ENCODE measurements at regions not wholly inside any gene's neighbourhood (a gene's known extent, or its start where the extent isn't known, plus 50 kb on each side); places are given as distances from the start of the nearest gene placed in this dataset.
"Not testable (repeated sequence)": the region's sequence is repeated elsewhere in the genome, so short reads cannot be mapped to it uniquely, and the experiment has no call there.

DNA sequence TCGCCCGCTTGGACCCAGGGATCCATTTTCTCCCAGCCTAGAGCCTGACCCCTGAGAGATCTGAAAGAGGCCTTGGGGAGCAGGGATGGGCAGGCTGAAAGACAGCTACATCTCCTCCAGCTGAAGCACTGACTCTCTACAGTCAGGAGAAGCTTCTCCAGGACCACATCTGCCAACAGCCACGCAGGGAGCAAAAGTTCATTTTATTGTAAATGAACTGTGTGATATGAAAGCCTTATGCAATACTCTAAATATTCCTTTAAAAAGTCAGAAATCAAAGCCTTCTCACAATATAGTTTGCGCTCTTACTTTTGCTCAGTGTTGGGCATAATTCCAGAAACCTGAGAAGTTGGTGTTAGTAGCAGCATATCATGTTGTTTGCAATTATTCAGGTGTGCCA is 428.9 kb upstream of the RAB6C start:
- no peak for DNase-seq

DNA sequence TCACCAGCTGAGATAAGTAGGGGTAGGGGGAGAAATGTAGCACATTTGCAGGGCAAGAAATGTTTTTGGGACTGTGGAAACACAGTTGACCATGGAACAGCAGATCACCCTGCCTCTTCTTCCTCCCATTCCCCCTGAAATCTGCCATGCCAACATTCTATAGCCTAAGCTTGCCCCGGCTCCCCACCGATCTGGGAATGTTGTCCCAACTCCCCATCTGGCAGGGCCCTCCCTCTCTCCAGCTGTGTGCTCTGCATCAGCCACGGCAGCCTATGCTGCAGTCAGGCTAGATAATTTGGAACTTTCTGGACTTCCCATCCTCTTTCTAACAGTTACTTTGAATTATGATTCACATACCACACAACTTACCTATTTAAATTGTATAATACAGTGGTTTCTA is 425.1 kb upstream of the RAB6C start:
- DNase-seq: no peak

DNA sequence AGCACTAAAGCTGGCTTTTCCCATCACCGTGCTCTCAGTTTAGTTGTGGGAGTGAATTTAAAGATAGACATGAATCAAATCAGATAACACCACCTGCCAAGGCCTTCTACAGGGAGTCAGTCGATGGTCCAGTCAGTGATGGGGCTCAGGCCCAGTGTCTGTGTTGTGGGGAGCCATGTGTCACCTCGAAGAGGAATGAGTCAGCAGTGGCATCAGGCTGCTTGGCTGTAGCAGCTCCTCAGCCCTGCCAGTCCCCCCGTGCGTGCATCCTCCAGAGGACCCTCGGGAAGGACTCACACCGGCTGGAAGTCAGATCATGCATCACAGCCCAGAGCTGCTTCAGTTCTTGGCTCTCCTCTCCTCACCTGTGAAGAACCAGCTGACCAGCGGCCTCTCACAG is 420.4 kb upstream of the RAB6C start:
- DNase-seq: no peak

DNA sequence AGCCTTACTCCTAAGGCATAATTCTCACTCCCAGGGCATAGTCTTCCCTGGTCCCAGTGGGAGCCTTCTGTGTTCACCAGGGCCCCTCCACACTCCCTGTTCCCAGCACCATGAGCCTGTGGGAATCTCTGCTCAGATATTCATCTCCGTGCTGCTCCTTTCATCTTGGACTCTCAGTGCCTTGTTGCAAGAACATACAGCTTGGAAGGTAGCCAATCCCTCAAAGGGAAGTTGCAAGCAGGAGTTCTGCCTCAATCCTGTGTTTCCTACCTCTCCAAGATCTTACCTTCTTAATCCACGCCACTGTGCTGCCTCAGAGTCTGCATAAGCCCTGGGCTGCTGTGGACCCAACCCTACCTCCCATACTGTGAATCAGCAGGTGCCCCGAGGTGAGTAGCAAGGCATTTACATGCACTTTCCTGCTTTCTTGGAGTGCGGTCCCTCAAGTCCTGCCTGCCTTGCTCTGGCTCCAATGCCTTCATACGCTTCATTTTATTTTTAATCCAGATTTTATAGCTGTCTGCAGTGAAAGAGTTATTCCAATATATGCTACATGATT is 413.8 kb upstream of the RAB6C start:
- no peak for DNase-seq

DNA sequence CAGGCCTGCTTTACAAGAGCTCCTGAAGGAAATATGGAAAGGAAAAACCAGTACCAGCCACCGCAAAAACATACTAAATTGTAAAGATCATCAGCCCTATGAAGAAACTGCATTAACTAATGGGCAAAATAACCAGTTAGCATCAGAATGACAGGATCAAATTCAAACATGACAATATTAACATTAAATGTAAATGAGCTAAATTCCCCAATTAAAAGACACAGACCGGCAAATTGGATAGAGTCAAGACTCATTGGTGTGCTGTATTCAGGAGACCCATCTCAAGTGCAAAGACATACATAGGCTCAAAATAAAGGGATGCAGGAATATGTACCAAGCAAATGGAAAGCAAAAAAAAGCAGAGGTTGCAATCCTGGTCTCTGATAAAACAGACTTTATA is 408.7 kb upstream of the RAB6C start:
- DNase-seq: not testable (repeated sequence)

DNA sequence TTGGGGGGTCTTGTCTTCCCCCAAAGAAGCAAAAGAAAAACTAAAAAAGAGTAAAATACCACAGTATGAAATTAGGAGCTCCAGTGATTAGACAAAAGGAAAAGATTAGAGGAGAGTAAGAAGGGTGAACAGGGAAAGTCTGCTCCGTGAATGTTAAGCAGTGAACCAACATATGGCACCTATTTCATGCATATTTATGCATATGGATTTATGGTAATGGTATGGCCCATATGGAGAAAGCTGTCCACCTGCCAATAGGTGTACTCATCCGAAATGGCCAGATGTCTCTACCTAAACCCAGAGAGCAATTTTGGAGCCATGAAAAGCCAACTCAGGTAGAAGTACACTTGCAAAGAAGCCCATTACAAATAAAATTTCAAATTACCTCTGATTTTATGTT is 404.0 kb upstream of the RAB6C start:
- DNase-seq: no peak

DNA sequence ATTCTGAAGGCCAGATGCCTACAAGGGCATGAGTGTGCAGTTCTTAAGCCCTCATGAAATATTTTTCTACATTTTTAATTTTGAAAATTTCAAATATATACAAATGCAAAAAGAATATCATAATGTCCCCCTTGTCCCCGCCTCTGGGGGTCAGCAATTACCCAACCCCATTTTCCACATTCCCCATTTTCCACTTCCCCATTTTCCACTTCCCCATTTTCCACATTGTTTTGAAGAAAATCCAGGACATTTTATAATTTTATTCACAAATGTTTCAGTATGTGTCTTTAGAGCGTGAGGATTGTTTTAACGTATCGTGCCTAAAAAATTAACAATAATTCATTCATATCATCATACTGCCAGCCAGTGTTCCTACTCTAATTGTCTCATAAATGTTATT is 403.6 kb upstream of the RAB6C start:
- DNase-seq: no peak

DNA sequence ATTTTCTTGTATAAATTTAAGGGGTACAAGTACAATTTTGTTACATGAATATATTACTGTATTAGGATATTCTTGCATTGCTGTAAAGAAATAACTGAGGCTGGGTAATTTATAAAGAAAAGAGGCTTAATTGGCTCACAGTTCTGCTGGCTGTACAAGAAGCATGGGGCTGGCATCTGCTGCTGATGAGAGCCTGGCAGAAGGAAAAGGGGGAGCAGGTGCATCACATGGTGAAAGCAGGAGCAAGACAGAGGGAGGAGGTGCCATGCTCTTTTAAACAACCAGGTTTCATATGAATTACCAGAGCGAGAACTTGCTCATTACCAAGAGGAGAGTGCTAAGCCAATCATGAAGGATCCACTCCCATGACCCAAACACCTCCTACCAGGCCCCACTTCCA is 399.5 kb upstream of the RAB6C start:
- DNase-seq: no peak

DNA sequence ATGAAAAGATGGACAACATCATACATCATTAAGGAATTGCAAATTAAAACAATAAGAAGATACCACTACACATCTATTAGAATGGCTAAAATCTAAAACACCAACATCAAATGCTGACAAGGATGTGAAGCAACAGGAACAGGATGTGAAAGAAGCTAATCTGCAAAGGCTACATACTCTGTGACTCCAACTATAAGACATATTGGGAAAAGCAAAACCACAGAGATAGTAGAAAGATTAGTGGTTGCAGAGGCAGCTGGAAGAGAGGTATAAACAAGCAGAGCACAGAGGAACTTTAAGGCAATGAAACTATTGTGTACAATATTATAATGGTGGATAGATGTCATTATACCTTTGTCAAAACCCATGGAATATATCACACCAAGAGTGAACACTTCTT is 393.7 kb upstream of the RAB6C start:
- DNase-seq: no peak

DNA sequence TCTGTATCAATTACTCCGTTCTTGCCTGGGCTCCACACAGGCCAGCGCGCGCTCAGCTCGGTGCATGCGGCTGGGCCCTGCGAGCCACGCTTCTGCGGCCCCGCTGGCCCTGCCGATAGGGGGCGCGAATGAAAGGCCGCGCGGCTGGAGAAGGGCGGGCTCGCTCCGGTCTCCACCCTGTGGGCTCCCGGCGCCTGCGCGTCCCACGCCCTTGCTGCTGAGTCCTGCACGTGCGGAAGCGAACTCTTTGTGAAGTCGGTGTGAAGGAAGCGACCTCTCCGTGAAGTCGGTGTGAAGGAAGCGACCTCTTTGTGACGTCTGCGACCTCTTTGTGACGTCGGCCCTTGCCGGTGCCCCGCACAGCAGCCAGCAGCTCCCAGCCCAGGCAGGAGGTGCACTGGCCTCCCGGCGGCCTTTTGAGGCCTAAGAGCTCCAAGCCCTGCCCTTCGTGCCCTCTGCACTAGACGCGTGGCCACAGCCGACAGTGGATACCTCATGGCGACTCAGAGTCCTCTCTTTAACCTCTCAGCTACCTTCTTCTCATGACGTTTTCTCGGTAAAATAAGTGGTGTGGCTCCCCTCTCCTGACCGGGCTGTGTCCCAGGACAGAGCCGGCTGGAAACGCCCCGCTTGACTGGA is 391.9 kb upstream of the RAB6C start:
- no peak for DNase-seq

DNA sequence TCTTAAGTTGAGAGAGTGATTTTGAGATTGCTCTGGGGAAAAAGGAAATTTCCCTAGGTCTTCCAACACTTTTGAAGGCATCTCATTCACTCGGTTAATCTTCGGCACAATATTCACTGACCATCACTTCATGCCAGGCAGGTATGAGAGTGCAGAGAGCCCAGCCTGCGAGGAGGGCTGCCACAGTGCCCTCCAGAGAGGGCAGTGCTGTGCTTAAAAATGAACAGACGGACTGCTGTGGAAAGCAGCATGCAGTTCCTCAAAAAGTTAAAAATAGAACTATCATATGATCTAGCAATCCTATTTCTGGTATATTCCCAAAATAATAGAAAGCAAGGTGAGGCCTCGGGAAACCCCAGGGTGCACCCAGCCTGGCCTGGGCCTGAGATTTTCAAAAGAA is 374.9 kb upstream of the RAB6C start:
- DNase-seq: no peak

DNA sequence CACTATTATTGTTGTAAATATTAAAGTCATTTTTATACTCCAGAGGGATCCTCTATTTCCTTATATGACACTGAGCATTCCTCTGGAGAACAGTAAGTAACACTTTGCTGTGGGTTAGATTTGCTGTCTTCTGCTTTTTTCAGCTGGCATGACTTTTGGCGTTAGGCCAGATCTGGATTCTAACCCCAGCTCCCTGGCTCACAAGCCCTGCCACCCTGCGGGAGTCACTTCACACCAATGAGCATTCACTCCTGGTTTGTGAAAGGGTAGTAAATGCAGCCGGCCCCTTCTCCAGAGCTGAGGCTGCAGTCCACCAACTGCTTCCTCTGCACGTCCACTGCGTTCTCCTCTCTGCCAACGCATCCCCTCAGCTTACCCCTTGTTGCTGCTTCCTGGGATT is 373.8 kb upstream of the RAB6C start:
- no peak for DNase-seq

DNA sequence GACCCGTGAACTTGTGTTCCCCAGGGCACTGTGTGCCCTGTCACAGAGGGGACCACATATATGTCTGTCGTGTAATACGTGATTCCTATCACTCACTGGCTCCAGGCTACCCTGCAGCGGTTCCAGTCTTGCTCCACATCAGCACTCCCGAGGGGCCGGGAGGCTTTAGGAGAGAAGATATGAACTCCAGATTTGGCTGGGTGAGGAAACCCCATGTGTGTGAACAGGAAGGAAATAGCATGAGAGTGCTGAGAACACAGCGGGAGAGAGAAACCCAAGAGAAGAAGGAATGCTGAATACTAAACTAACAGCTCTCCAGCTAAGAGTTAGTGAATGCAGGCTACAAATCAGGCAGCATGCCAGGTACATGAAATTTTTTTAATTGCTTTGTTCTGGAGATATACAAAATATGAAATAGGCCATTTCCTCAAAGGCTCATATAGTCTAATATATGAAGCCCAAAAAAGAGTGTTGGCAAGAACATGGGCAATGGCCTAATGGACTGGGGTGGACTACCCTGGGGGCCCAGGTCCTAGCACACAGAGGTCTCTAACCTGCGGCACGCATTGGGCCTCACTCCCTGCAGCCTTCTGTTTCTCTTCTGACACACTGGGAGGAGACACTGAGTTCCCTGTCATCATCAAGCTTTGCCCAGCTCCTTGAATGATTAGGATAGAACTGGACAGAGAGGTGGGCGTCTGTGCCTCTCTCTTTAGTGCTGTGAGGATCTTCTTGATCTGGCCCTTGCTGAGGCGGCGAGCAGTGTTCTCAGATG is 372.8 kb upstream of the RAB6C start:
- DNase-seq: no peak

DNA sequence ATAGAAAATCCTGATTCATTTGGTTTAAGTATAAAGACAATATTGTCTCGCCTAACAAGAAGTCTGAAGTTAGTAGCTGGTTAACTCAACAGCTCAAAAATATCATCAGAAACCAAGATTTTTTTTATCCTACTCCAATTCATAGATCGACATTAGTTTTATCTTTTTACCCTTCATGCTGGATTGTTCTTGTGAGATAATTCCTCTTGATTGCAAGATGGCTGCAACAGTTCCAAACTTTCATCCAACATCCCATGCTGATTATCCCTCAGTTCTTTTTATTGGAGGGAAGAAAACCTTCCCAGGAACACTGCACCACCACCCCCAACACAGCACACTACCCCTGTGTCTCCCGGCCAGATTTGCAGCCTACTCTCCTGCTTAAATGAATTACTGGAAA is 370.2 kb upstream of the RAB6C start:
- no peak for DNase-seq

DNA sequence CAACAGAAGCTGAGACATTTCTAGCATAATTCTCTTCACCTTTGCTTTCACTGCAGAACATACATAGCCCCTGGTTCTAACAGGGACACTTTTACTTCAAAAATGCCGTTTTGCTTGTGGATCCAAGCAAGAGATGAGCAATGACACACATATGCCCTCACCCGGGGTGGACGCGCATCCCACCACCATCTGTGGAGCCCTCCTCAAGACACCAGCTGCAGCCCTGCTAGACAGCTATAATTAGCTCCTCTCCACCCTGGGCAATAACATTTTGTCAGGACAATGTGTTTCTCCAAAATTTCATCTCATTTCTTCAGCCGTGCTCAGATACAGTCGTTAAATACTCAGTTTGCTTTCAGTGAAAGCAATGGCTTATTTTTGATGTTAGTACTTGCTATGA is 368.7 kb upstream of the RAB6C start:
- no peak for DNase-seq

DNA sequence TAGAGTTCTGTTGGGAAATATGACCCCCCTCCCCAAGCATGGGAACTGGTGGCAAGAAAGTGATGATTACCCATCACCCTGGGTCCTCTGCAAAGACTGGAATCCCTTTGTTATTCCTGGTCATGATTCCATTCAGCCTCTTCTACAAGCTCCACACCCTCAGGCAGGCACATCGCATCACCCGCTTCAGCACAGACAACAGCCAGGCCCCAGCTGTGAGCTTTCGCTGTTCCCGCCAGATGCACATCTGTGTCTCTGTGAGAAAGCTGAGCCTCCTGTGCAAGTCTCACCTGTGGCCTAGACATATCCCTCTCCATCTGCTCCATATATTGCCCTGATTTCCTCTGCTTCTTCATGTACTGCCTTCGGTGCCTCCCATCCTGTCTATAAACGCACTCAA is 368.0 kb upstream of the RAB6C start:
- DNase-seq: no peak

DNA sequence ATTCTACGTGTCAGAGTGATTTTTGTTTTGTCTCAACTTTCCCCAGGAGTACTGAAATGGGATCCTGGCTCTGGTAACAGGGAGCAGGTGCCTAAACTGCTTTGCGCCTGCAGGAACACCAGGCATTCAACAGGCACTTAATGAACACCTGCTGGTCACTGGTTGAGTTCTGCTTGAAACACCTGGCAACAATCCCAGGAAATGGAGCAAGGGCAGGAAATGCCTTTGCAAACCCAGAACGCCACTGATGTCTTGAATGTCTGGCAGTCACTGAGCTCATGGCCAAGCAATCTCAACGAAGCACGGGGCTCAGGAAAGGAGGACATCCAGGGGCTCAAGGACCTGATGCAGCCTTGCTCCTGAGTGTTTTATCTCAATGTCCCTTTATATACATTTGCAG is 360.0 kb upstream of the RAB6C start:
- DNase-seq: no peak

DNA sequence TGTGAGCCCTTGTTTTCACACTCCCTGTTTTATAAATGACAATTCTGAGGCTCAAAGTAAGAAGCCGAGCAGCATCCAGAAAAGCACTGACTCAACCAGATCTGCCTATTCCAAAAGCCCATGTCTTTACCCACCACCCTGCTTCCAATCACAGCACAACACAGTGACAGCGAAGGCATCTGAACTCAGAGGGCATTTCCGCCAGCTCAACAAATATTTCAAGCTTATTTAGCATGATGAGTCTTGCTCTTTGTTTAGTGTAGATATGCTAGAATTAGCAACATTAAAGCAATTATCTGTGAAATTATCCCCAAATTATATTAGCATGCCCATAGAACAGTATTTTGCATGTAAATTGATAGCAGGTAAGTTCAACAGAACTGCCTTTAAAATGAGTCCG is 359.1 kb upstream of the RAB6C start:
- no peak for DNase-seq

DNA sequence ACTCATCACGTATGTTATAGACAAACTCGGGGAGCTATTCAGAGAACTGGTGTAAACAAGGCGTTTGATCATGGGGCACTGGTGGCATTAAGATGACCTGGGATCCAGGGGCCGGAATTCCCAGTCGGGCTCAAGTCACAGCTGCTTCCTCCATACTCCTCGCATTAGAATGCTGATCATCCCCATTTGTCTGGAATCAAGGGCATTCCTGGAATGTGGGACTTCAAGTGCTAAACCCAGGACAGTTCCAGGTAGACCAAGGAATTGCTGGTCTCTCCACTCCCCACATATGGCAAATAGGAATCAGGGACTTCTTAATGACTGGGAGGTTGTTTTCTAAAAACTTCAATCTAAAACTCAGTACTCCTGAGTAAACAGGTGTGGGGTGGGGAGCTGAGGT is 355.7 kb upstream of the RAB6C start:
- no peak for DNase-seq

DNA sequence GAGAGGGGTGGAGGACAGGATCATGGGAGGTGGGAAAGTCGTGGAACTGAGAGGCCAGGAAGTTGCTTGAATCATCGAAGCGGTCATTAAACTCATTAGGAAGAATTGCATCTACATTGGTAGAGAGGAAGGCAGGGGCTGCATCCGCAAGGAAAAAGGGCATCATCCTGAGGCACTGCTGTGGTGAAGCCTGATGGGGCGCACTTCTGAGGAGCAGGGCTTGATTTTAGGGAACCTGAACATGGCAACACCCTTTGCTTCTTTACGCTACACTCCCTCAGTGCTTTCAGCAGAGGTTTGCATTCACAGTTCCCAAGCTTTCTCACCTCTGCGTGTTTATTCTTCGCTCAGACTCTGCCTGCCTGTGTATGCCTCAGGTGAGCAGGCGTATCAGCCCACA is 352.0 kb upstream of the RAB6C start:
- no peak for DNase-seq

DNA sequence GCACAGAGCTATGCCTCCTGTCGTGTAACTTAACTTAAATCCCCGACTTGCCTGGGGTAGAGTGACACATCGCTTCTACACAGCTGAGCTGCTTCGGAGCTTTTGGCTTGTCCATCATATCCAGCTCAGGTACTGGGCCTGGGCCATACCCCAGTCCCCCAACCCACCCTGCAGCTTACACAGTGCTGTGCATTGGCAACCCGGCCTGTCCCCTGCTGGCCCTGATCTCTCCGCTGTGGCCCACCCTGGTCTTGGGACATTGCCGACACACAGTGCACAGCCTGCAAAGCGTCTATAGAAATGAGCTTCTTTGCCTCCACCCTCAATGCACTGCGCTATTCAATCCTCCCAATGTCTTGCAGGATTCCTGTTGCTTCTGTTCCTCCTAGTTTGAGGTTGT is 342.8 kb upstream of the RAB6C start:
- DNase-seq: no peak

DNA sequence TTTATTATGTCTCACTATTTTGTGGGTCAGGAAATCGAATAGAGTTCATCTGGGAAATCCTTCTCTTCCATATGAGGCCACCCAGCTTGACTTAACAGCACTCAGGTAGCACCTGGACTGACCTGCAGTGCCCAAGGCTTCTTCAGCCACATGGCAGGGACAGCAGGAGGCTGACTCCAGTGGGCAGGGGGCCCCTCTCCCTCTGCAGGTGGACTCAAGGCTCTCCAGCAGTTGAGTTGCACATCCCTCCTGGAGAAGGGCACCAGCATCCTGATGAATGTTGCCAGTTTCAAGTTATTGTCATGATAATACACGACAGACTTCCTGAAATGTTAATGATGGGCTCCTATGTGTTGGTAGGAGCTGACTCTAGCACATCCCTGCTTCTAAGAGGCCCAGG is 338.1 kb upstream of the RAB6C start:
- no peak for DNase-seq

DNA sequence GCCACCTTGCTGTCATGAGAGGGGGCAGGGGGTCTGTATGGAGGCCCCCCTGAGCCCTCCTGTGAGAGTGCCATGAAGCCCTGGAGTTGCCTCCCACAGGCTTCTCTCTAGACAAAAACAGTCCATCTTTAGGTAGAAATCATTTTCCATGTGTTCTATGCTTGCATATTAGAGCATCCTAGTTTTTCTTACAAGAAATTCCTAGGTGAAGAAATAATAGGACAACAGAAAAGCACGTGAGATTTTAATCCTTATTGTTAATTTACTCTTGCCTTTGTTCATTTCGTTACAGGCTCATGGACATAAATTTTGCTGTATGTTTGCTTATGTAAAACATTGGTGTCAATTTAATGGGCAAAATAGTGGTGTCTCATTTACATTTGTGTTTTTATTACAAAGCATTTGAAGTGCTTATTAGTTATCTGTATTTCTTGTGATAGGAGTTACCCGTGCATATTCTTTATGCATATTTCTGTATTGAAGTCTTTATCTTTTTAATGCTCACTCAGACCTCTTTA is 336.9 kb upstream of the RAB6C start:
- DNase-seq: no peak

DNA sequence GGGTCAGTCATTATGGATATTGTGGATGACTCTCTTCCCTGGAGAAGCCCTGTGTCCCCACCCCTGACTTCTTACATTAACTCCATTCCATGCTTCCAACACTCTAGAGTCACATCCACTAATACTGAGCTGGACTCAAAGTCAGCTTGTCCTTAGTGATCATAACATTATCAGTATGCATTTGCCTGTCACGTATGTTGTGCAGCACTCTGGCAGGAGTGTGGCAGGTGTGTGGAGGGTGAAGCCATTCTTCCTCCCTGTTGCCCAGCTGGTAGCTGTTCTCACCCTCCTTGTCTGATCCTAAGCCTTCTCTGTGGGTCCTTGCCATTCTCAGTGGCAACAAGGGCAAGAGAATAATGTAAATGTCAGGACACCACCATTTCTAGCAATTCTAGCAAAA is 334.1 kb upstream of the RAB6C start:
- DNase-seq: no peak

DNA sequence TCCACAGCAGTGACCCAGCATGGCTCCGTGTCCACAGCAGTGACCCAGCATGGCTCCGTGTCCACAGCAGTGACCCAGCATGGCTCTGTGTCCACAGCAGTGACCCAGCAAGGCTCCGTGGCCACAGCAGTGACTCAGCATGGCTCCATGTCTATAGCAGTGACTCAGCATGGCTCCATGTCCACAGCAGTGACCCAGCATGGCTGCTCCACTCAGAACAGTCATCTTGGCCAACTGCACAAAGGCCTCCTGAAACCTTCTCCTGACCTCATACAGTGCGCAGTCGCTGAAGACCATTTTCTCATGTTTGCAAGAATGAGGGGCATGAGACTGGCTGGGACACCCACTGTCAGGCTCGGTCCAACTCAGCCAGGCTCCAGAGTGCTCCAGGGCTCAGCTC is 333.4 kb upstream of the RAB6C start:
- DNase-seq: no peak
